ENCODE measurements at regions not wholly inside any gene's neighbourhood (a gene's known extent, or its start where the extent isn't known, plus 50 kb on each side); places are given as distances from the start of the nearest gene placed in this dataset.

- TF ChIP-seq POLR2AphosphoS5 (IDR thresholded peaks at IDR 0.05; ENCODE audit: low read depth, low read length), result no peak
- TF ChIP-seq CTCF (IDR thresholded peaks at IDR 0.05), result no peak
- TF ChIP-seq SIN3A (IDR thresholded peaks at IDR 0.05; ENCODE audit: borderline replicate concordance, insufficient read depth, low read depth, low read length), result no peak
- no peak for TF ChIP-seq TCF7L2 (IDR thresholded peaks at IDR 0.05; ENCODE audit: low read depth, low read length)
- no peak for TF ChIP-seq REST (IDR thresholded peaks at IDR 0.05; ENCODE audit: insufficient read depth in 1 of 2, low read depth in 2 of 2, low read length in 1 of 2)
These were observed 181.7 kb upstream of the GDF10 start for GRCh38 chr10:47118326-47118725.
